Hematopoietic multipotent progenitor cell treated with erythropoietin and hydrocortisone succinate and interleukin-3 and kit ligand, for 15 days (in vitro differentiated cells): ENCODE measurements at regions not wholly inside any gene's neighbourhood (a gene's known extent, or its start where the extent isn't known, plus 50 kb on each side); places are given as distances from the start of the nearest gene placed in this dataset.

Experiments
- DNase-seq: peaks from one replicate; pipeline ENCODE4 v3.0.0-alpha.2; 2015; ENCODE audit warnings: low spot score

DNA sequence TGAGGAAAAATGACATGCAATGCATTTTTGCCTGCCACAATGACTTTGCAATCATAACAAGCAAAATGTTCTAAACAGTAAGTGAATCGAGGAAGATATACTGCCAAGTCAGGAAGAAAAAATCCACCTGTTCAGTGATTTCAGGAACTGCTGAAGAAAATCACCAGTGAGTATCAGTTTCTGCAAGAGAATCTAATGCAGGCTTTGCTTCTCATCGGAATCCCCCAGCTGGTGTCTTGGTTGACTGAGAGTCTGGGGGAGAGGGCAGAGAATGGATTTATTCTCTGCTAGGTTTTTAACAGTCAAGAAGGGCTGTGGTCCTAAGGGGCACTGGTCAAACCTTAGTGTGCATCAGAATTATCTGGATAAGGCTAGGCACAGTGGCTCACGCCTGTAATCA, 363.4 kb downstream of the CDH26 start:
- no peak for DNase-seq

- no peak for DNase-seq
Measured at GRCh38 chr20:60326821-60327220, 368.6 kb downstream of the CDH26 start.

DNA sequence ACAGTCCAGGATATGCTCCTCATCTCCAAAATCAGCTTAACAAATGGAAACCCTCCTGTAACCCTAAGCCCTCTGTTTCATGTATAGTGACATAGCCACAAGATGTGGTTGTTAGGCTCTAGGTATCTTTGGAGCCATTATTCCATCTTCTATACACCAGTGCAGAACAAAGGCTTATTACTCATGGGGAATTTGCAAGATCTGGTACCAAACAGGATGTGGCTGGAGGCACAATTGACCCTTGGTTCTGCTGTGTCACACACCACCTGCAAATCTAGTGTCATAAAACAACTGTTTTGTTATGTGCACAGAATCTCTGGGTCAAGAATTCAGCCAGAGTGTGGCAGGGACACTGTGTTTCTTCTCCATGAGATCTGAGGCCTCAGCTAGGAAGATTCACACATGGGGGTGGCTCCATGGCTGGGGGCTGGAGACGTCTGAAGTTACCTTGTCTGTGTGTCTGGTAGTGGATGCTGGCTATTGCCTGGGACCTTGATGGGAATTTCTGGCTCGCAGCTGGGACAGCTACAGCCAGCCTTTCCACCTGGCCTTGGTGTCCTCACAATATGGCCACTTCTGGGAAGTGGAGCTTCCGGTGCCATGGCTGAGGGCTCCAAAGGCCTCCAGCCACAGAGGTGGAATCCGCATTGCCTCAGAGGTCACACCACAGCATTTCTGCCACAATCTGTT, 369.9 kb downstream of the CDH26 start:
- DNase-seq, result no peak

DNA sequence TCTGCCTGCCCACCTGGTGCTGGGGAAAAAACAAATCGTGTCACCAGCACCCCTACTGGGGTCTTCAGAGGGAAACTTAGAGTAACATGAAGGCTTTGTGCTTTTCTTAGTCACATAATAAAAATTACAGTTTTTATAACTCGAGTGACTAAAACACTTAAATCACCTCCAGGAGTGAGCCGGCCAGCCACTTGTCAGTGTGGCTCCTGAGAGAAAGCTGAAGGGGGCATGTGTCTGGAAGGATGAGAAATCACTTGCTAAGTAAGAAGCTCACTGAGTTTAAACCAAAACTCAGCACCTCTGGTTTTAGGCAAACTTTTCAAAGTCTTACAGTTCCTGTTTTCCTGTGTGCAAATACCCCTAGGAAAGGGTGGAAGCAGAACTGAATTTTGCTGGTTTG, 372.2 kb downstream of the CDH26 start:
- no peak for DNase-seq

DNA sequence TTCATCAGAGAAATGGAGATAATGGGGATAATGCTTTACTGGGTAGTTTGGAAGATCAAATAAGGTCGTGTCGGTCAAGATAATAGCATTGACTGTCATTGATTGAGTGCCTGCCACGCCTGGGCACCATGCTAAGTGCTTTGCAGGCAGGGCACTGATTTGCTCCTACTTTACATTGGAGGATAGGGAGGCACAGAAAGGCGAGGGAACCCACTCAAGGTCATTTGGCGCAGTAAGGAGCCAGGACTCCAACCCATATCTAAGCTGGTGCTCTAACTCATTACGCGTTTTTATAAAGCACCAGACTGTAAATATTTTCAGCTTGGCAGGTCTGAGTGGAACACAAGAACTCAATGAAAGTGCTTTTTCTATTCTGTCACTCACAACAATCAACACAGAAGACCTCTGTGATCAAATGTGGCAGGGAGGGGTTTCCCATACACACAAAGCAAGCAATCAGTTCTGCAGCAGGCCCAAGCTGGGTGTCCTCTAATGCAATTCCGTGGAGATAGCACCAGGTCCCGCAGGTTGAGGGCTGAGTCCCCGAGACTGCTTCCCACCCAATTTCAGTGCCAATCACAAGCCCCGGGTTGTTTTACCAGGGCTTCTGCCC, 373.6 kb downstream of the CDH26 start:
- DNase-seq, result no peak

- no peak for DNase-seq
Measured at GRCh38 chr20:60332523-60332922, 374.3 kb downstream of the CDH26 start.

DNA sequence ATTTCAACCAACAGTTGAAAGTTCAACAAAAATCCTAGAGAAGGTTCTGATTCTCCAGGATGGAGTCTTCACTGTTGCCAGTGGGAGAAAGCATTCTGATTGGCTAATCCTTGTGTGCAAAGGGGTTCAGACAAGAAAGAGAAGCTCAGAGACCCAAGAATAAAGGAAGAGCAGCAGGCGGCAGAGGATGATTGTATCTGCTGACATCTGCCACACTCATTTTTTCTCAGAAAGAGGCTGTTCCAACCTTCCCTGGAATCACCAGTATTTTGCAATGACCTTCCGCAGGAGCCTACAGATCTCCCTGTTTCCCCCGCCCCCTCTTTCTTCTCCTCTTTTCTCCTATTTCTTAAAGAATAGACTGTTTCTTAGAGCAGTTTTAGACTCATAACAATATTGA, 376.7 kb downstream of the CDH26 start:
- no peak for DNase-seq

GRCh38 chr20:60338556-60338955, 380.3 kb downstream of the CDH26 start:
- DNase-seq, result no peak

DNA sequence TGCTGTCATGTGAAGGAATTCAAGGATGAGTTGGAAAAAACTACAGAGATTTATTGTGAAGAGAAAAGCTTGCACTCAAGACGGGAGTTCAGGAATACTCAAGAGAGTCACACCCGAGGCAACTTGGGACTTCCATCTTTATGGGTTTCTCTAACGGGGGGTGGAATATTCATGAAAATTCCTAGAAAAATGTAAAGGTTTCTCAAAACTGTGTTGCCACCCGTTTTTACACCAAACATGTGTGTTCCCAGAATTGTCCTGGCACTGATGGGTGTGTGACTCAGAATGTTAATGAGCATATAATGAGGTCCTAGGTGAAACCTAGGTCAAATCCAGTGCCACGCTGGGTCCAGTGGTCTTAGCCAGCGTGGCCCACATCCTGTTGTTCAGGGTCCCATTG, 381.5 kb downstream of the CDH26 start:
- no peak for DNase-seq

DNA sequence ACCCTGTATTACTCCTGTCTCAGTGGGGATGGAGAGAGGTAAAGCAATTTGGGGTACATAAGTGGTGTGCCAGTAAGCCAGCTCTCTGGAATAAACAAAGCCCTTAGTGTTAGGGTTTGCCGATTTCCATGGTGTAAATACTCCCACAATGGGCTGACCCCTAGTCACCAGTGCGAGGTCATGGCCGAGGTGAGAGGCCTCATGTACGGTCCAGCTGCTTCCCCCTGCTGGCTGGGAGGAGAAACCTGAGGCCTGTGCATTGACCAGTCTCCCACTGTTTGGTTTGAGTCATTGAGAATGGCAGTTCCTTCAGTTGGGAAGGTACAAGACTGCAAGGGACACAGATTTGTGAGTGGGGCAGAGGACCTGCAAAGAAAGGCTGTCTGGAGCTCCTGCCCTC, 382.0 kb downstream of the CDH26 start:
- no peak for DNase-seq

GRCh38 chr20:60341062-60341461, 382.8 kb downstream of the CDH26 start:
- DNase-seq, result no peak

GRCh38 chr20:60345106-60345505, 386.9 kb downstream of the CDH26 start:
- no peak for DNase-seq

GRCh38 chr20:60349418-60349817, 391.2 kb downstream of the CDH26 start:
- DNase-seq, result no peak

DNA sequence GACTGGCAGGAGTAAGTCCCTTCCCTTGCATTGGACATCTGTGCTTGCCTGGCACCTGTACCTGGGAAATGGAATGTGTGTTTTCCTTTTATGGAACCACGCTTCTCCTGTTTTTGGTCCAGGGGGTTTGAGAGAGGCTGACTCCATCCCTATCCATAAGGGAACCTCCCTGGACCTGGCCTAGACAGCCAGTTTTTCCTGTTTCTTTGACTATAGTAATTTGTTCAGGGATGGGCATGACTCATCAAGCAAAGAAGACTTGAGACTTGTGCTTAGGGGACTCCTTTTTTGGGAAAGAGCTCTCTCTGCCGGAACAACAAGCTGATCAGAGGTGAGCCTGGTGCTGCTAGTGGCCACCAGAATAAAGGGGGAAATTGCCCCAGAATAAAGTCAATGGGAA, 393.8 kb downstream of the CDH26 start:
- DNase-seq, result no peak

DNA sequence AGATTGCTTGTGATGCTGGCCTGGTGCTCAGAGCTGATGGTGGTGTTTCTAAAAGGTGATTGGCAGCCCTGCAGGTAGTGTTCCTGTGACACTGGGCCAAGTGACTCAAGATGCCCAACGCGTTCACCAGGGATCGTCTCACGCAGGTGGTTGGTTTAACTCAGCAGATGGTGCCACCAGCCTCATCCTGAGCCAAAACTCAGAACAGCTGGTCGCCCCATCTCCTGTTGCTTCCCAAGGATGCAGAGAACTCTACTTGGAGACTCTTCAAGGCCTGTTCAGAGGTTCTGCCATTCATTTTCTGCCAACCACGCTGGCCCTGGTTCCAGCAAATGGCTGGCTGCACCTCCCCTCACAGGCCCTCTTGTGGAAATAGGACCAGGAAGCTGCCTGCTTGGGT, 394.4 kb downstream of the CDH26 start:
- DNase-seq, result no peak

DNA sequence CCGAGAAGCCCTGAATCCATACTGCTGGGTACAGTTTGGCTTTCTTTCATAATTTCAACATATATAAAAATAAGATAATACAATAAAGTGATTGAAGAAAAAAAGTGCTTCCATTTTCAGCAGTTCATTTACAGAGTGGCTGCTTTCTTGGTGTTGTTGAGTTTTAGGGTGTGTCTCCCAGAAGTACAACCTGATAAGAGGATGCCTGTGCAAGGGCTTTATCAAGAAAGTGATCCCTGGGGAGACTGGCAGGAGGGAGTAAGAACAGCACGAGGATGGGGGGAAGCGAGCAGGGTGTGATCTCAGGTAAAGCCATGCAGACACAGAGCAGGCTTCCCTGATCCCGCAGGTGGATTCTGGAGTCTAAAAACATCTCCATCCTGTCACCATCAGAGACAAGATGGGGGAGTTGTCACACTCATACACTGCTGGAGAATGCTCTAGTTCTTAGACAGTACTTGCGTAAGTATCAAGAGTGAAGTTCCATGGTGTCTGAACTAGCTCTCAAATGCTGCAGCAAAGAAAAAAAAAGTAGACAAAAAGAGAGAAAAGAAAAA, 395.9 kb downstream of the CDH26 start:
- DNase-seq, result peak; percentile 3

- DNase-seq, result no peak
Measured at GRCh38 chr20:60358101-60358500, 399.9 kb downstream of the CDH26 start.

DNA sequence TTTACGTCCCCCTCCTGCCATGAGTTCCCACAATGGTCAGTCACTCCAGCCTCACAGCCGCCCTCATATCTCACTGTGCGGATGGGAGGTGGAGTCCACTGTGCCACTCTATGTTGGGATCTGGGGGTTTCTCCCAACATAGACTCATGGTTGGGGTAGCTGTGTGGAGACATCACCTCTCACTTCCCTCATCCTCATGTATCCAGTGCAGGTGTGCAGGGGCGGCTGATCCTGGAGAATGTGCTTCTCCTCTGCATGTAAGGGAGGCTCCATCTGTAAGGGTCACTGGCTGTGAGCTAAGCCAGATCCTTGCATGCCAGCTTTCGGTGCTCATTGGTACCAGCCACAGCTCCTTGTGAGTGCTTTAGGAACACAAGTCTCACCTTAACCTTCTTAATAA, 400.8 kb downstream of the CDH26 start:
- no peak for DNase-seq

- no peak for DNase-seq
Measured at GRCh38 chr20:60361761-60362395, 403.7 kb downstream of the CDH26 start.

GRCh38 chr20:60362531-60362930, 404.3 kb downstream of the CDH26 start:
- DNase-seq, result no peak

DNA sequence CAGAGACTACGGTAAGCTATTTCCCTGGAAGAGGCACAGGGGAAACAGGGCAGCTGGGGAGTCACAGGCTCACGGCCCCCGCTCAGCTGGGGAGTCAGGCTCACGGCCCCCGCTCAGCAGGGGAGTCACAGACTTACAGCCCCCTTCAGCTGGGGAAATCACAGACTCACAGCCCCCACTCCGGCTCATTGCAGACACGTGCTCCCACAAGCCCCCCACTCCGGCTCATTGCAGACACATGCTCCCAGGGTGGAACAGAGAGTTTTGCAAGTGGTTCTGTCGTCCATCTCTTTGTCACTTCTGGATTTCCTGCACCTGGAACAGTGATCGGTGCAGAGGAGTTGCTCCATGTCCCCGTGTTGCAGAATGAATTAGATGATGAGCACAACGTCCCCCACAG, 405.5 kb downstream of the CDH26 start:
- no peak for DNase-seq

- no peak for DNase-seq
Measured at GRCh38 chr20:60365064-60365666, 406.9 kb downstream of the CDH26 start.

- no peak for DNase-seq
Measured at GRCh38 chr20:60365882-60366281, 407.7 kb downstream of the CDH26 start.
